ENCODE measurements at regions not wholly inside any gene's neighbourhood (a gene's known extent, or its start where the extent isn't known, plus 50 kb on each side); places are given as distances from the start of the nearest gene placed in this dataset.

DNA sequence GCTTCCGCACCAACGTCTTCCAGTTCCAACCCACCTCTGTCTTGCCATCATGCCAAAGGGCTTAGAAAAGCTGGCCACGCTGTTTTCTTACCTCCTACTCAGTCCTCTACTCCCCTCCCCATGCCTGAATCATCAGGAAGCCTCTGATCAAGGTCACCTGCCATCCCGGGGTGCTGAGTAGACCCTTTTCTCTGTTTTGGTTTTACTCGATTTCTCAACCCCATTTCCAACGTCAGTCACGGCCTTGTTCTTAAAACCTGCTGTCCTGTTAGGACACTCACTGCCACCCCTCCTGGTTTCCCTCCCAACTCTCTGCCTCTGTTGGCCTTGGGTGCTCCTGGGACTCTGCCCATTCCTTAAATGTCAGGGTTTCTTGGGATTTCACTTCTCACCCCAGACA is 350.1 kb downstream of the FOXO1 start:
- TF ChIP-seq, protein P1, sequence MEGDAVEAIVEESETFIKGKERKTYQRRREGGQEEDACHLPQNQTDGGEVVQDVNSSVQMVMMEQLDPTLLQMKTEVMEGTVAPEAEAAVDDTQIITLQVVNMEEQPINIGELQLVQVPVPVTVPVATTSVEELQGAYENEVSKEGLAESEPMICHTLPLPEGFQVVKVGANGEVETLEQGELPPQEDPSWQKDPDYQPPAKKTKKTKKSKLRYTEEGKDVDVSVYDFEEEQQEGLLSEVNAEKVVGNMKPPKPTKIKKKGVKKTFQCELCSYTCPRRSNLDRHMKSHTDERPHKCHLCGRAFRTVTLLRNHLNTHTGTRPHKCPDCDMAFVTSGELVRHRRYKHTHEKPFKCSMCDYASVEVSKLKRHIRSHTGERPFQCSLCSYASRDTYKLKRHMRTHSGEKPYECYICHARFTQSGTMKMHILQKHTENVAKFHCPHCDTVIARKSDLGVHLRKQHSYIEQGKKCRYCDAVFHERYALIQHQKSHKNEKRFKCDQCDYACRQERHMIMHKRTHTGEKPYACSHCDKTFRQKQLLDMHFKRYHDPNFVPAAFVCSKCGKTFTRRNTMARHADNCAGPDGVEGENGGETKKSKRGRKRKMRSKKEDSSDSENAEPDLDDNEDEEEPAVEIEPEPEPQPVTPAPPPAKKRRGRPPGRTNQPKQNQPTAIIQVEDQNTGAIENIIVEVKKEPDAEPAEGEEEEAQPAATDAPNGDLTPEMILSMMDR (IDR thresholded peaks at IDR 0.05): no peak
- no peak for TF ChIP-seq POLR2A (IDR thresholded peaks at IDR 0.05)

All from right lobe of liver (tissue), 4 donors.